Left lung (tissue), 4 donors: ENCODE measurements at regions not wholly inside any gene's neighbourhood (a gene's known extent, or its start where the extent isn't known, plus 50 kb on each side); places are given as distances from the start of the nearest gene placed in this dataset.

ENCODE experiments used
- ATAC-seq: fragments of 200-7000 bp; cut with Tn5 transposase; one replicate; pipeline ENCODE4 v1.9.1; 2020; ENCODE audit warnings: moderate library complexity
- DNase-seq, 4 donors: peaks; one replicate each; pipeline ENCODE4 v3.0.0-alpha.2; 2013 to 2020
- H3K27ac ChIP-seq, 2 donors: fragments of 200-600 bp; sonication (generic) in 1 of 2; one replicate each; pipeline versions ENCODE4 v1.5.0 to v1.8.0; 2020 to 2021
- H3K27me3 ChIP-seq, 2 donors: fragments of 200-600 bp; sonication (generic) in 1 of 2; one replicate each; pipeline versions ENCODE4 v1.5.0 to v1.8.0; 2020 to 2021
- H3K36me3 ChIP-seq, 2 donors: fragments of 200-600 bp; sonication (generic) in 1 of 2; one replicate each; pipeline versions ENCODE4 v1.5.0 to v1.8.0; 2020 to 2021
- H3K4me1 ChIP-seq, 2 donors: fragments of 200-600 bp; one replicate each; pipeline ENCODE4 v1.8.0; 2021
- H3K4me3 ChIP-seq, 2 donors: fragments of 200-600 bp; sonication (generic) in 1 of 2; one replicate each; pipeline versions ENCODE4 v1.5.0 to v1.8.0; 2020 to 2021; ENCODE audit warnings: mild to moderate bottlenecking in 1 of 2
- H3K9me3 ChIP-seq, 2 donors: fragments of 200-600 bp; sonication (generic) in 1 of 2; one replicate each; pipeline versions ENCODE4 v1.5.0 to v1.8.0; 2020 to 2021
- intact Hi-C, 2 donors: fragments of 100-400 bp; cut with DNase I; formaldehyde crosslinking; loops; one replicate each; pipeline versions ENCODE4 v1.11.2 to v1.14.2; 2022
- TF ChIP-seq, protein P1 (sequence below), 2 donors: fragments of 200-600 bp; sonication (generic) in 1 of 2; IDR thresholded peaks; one replicate each; pipeline versions ENCODE4 v1.5.0 to v1.8.0; 2021; ENCODE audit warnings: antibody characterized with exemption in 2 of 2
- donor health status: DM: no; HTN: yes; CAD: no.
- donor health status: DM: no; HTN: no; CAD: no.

DNA sequence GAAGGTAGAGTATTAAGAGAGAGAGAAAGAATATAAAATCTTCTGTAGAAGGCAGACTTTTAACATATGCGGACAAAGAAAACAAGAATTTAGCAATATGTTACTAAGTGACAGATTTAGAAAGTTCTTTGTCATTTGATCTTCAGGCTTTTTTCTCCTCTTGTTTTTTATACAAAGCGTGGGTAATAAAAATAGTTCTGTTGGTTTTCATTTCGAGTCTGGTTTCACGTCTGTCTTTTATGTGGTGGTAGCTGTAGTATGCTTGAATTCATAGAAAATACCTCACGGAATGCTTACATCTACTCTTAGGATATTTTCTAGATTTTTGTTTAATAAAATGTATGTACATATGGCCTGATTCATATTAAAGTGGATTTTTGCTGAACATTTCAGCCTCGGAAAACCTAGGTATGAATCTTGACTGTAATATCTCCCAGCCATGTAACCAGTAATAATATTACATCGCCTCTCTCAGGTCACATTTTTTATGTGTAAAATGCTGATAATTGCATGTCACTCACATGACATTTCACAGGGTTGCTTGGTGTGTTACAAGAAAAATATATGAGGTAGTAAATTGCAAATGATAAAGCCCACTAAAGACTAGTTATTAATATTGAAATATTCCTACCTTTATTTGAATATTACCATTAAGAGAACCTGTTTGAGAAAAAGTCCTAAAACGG is 72.5 kb upstream of the TAF11L2 start:
- Histone ChIP-seq H3K36me3 (no peaks in the 10 kb centered on the region), H3K4me1 (no peaks in the 10 kb centered on the region), H3K27me3 (no peaks in the 10 kb centered on the region), H3K9me3 (no peaks in the 10 kb centered on the region), H3K27ac (no peak overlapping the region), H3K4me3 (no peak overlapping the region)
- ATAC-seq = no peak
- intact Hi-C loops = no loop called here
- DNase-seq = no peak
- TF ChIP-seq, protein P1, sequence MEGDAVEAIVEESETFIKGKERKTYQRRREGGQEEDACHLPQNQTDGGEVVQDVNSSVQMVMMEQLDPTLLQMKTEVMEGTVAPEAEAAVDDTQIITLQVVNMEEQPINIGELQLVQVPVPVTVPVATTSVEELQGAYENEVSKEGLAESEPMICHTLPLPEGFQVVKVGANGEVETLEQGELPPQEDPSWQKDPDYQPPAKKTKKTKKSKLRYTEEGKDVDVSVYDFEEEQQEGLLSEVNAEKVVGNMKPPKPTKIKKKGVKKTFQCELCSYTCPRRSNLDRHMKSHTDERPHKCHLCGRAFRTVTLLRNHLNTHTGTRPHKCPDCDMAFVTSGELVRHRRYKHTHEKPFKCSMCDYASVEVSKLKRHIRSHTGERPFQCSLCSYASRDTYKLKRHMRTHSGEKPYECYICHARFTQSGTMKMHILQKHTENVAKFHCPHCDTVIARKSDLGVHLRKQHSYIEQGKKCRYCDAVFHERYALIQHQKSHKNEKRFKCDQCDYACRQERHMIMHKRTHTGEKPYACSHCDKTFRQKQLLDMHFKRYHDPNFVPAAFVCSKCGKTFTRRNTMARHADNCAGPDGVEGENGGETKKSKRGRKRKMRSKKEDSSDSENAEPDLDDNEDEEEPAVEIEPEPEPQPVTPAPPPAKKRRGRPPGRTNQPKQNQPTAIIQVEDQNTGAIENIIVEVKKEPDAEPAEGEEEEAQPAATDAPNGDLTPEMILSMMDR (IDR thresholded peaks at IDR 0.05) = no peak

DNA sequence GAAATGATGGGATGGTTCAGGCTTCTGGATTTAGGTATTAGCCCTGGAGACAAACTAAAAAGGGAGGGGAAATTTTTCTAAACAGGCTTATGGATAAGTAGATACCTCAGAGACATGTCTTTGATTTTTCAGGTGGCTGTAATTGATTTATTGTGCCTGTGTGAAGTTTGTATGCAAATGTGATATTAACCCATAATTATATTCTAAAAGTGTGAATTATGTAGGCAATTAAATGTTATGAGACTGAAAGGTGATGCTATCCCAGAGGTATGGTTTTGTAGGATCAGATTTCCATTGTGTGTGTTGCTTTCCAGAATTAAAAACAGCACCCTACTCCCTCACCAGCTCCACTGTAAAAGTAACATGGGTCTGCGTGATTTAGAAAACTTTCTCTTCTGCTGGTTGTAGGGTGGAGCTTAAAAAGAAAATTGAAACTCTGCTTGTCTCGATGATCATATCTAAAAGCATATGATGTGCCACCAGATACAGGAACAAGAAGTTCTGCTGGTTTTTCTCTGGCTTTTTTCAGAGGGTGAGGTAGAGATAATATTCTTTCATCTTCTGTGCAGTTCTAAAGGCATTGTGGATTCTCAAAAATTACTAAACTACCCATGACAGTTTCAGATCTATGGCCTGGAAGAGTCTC is 71.8 kb upstream of the TAF11L2 start:
- H3K4me3 ChIP-seq = no peak overlapping the region
- no peaks in the 10 kb centered on the region for H3K9me3 ChIP-seq
- intact Hi-C loops = no loop called here
- TF ChIP-seq, protein P1 (IDR thresholded peaks at IDR 0.05) = no peak
- H3K27me3 ChIP-seq = no peaks in the 10 kb centered on the region
- H3K27ac ChIP-seq = no peak overlapping the region
- DNase-seq (no peak), ATAC-seq (no peak)
- H3K4me1 ChIP-seq = no peaks in the 10 kb centered on the region
- no peaks in the 10 kb centered on the region for H3K36me3 ChIP-seq

DNA sequence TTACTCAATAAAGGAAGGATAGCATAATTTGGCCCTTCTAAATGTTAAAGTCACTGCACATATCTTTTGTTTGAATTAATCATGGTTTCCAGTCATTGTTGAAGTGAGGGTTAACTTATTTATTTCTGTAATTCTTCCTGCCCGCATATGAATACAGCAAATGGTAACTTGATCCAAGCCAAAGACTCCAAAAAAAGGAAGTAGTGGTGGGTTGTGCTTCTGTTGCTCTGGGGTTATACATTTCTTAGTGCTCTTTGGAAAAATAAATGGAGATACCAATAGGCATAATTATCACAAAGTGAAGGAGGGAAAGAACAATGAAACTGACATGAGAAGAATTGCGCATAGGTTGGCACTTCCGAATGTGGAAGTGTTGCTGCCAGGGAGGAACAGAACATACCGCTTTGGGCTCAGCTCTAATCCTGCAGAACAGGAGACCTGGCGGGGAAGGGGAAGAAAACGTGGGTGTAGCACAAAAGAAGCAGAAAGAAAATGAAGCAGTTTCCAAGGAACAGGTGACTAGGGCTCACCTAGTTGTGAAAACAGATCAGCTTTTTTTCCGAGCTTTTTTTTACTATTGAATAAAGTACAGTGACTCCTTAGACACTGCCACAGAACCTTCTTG is 69.7 kb upstream of the TAF11L2 start:
- no peaks in the 10 kb centered on the region for H3K4me1 ChIP-seq
- H3K36me3 ChIP-seq = no peaks in the 10 kb centered on the region
- intact Hi-C loops = no loop called here
- no peaks in the 10 kb centered on the region for H3K9me3 ChIP-seq
- H3K27me3 ChIP-seq = no peaks in the 10 kb centered on the region
- no peak overlapping the region for H3K4me3 ChIP-seq
- TF ChIP-seq, protein P1 (IDR thresholded peaks at IDR 0.05) = no peak
- DNase-seq (no peak), ATAC-seq (no peak)
- peak overlapping the region in 1 of 2 donors; percentile 5 for H3K27ac ChIP-seq

DNA sequence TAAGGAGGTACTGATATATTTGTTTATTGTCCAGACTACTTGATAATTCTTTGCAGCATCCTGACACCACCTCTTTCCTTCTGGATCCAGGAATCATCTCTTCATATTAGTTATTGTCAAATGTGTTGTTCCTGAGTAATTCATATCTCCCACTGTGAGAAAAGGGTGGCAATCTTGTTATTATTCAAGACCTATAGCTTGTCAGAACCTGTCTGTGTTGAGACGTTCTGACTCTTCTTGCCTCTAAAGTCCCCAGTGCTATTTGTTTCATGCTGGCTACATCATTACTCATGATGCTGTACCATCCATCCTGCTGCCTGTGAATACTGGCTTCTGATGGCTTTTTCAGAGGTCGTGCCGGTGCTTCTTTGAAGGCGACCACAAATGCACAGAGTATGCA is 68.7 kb upstream of the TAF11L2 start:
- intact Hi-C loops = no loop called here
- no peak for DNase-seq
- TF ChIP-seq, protein P1 (IDR thresholded peaks at IDR 0.05) = no peak
- Histone ChIP-seq H3K4me1 (no peaks in the 10 kb centered on the region), H3K27ac (no peak overlapping the region), H3K9me3 (no peaks in the 10 kb centered on the region), H3K4me3 (no peak overlapping the region), H3K27me3 (no peaks in the 10 kb centered on the region), H3K36me3 (no peaks in the 10 kb centered on the region)
- no peak for ATAC-seq

DNA sequence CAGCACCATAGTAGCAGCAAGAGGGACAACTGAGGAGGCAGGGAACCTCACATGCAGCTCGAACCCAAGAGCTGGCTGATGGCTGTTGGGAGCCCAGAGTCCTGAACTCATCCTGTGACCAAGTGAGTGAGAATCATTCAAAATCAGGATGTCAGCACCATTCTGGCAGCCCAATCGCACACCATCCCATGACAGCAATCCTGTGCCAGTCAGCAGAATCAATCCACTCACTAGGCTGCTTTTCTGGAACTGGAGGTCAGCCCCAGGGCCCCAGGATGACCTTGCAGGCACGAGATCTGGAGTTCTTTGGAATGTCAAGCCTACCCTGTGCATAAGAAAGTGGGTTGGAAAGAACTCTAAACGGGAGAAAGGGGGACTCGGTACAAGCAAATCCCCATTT is 67.8 kb upstream of the TAF11L2 start:
- Histone ChIP-seq H3K9me3 (no peaks in the 10 kb centered on the region), H3K27ac (no peak overlapping the region), H3K36me3 (no peaks in the 10 kb centered on the region), H3K4me3 (no peak overlapping the region), H3K4me1 (no peaks in the 10 kb centered on the region), H3K27me3 (no peaks in the 10 kb centered on the region)
- TF ChIP-seq, protein P1 (IDR thresholded peaks at IDR 0.05) = no peak
- DNase-seq = no peak
- intact Hi-C loops = no loop called here
- ATAC-seq = no peak
